PFSK-1 (cell line): ENCODE measurements at regions not wholly inside any gene's neighbourhood (a gene's known extent, or its start where the extent isn't known, plus 50 kb on each side); places are given as distances from the start of the nearest gene placed in this dataset.

Experiments used
- FOXP2 ChIP-seq: optimal IDR thresholded peaks from 2 replicates; pipeline ENCODE3; 2011; ENCODE audit warnings: borderline replicate concordance, control low read depth, inconsistent platforms; ENCODE audit not compliant: insufficient read depth; ENCODE audit errors: extremely low read length, extremely low read depth
- POLR2AphosphoS5 ChIP-seq: IDR thresholded peaks from 2 replicates; pipeline ENCODE4 v1.6.1; 2012; ENCODE audit warnings: low read depth, mild to moderate bottlenecking, control low read depth, low read length, moderate library complexity
- REST ChIP-seq, 2 experiments: IDR thresholded peaks; 2 replicates each; pipeline versions ENCODE4 v1.6.1 to v1.8.0; 2011 to 2012; ENCODE audit warnings: low read depth in 2 of 2, low read length in 2 of 2, control low read depth in 1 of 2, inconsistent platforms in 1 of 2, mild to moderate bottlenecking in 1 of 2, moderate library complexity in 1 of 2; ENCODE audit not compliant: insufficient read depth in 1 of 2
- SIN3A ChIP-seq: IDR thresholded peaks from 2 replicates; pipeline ENCODE4 v1.6.1; 2012; ENCODE audit warnings: mild to moderate bottlenecking, low read length, moderate library complexity, borderline replicate concordance; ENCODE audit not compliant: insufficient read depth
- TAF1 ChIP-seq: IDR thresholded peaks from 2 replicates; pipeline ENCODE4 v1.6.1; 2012; ENCODE audit warnings: low read length, control low read depth, borderline replicate concordance; ENCODE audit not compliant: insufficient read depth

- TF ChIP-seq POLR2AphosphoS5 (no peak), REST (IDR thresholded peaks at IDR 0.05; ENCODE audit: insufficient read depth in 1 of 2, low read depth in 2 of 2, low read length in 2 of 2) (no peak), SIN3A (no peak), TAF1 (no peak), FOXP2 (no peak)
These were observed 98.1 kb upstream of the TOP1 start for GRCh38 chr20:40930561-40930960.
